ENCODE measurements at regions not wholly inside any gene's neighbourhood (a gene's known extent, or its start where the extent isn't known, plus 50 kb on each side); places are given as distances from the start of the nearest gene placed in this dataset.
"Not testable (repeated sequence)": the region's sequence is repeated elsewhere in the genome, so short reads cannot be mapped to it uniquely, and the experiment has no call there.

DNA sequence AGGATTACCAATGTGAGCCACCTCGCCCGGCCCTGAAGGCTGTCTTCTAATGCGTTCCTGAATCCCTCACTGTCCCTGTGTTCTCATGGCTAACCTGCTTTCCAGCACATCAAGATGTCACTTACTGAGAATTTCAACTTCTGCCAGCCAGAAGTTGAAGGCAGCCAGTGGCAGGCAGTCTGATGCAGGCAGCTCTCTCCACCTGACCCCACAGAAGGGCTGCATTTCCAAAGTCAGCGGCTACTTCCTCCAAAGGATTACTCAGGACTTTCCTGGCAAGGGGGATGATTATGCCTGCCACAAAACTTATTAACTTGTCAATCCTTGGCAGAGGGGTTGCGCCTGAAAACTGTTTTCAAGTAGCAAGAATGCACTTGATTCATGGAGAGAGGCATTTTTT is 1219.4 kb downstream of the TYW1 start:
- Histone ChIP-seq H3K4me3 (replicated peaks; ENCODE audit: low read depth, low read length) (no peak overlapping the region), H3K27me3 (replicated peaks; ENCODE audit: control insufficient read depth, insufficient read depth, low read length) (no peaks in the 10 kb centered on the region), H3K36me3 (ENCODE audit: control insufficient read depth, insufficient read depth, low read length) (no peaks in the 10 kb centered on the region)
- TF ChIP-seq, protein P1, sequence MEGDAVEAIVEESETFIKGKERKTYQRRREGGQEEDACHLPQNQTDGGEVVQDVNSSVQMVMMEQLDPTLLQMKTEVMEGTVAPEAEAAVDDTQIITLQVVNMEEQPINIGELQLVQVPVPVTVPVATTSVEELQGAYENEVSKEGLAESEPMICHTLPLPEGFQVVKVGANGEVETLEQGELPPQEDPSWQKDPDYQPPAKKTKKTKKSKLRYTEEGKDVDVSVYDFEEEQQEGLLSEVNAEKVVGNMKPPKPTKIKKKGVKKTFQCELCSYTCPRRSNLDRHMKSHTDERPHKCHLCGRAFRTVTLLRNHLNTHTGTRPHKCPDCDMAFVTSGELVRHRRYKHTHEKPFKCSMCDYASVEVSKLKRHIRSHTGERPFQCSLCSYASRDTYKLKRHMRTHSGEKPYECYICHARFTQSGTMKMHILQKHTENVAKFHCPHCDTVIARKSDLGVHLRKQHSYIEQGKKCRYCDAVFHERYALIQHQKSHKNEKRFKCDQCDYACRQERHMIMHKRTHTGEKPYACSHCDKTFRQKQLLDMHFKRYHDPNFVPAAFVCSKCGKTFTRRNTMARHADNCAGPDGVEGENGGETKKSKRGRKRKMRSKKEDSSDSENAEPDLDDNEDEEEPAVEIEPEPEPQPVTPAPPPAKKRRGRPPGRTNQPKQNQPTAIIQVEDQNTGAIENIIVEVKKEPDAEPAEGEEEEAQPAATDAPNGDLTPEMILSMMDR (IDR thresholded peaks at IDR 0.05; ENCODE audit: insufficient read depth, low read length, poor library complexity, severe bottlenecking): no peak
- DNase-seq (ENCODE audit: extremely low read depth, insufficient read length): no peak

DNA sequence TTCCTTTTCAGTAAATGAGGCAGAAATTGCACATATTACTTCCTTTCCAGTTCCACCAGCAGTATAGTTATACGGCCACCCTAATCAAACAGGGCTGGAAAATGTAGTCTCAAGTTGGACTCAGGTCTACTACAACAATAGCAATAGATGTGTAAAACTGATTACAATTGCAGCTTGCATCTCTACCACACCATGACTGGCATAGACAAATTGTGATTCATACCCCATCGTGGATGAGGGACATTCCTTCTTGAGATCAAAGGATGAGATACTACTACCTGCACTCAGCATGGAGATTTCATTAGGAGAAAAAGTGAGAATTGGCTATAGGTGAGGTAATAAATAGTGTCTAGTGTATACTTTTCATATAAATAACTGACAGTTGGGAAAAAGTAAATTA is 1220.8 kb downstream of the TYW1 start:
- TF ChIP-seq, protein P1 (IDR thresholded peaks at IDR 0.05; ENCODE audit: insufficient read depth, low read length, poor library complexity, severe bottlenecking): no peak
- DNase-seq (ENCODE audit: extremely low read depth, insufficient read length): no peak
- Histone ChIP-seq H3K27me3 (replicated peaks; ENCODE audit: control insufficient read depth, insufficient read depth, low read length) (no peaks in the 10 kb centered on the region), H3K4me3 (replicated peaks; ENCODE audit: low read depth, low read length) (no peak overlapping the region), H3K36me3 (ENCODE audit: control insufficient read depth, insufficient read depth, low read length) (no peaks in the 10 kb centered on the region)

DNA sequence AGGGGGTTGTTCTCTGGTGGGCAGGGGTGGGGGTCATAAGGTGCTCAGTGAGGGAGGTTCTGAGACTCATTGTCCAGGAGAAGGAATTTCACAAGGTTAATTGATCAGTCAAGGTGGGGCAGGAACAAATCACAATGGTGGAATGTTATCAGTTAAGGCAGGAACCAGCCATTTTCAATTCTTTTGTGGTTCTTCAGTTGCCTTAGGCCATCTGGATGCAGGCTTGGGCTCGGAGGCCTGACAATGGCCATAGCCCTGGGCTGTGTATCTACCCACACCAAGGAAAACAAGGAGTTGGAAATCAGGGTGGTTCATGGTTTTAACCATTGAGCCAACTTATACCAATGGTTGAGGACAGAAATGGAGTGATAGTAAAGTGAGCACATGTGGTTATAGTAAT is 1221.8 kb downstream of the TYW1 start:
- TF ChIP-seq, protein P1 (IDR thresholded peaks at IDR 0.05; ENCODE audit: insufficient read depth, low read length, poor library complexity, severe bottlenecking): no peak
- Histone ChIP-seq H3K27me3 (replicated peaks; ENCODE audit: control insufficient read depth, insufficient read depth, low read length) (no peaks in the 10 kb centered on the region), H3K36me3 (ENCODE audit: control insufficient read depth, insufficient read depth, low read length) (no peaks in the 10 kb centered on the region), H3K4me3 (replicated peaks; ENCODE audit: low read depth, low read length) (no peak overlapping the region)
- no peak for DNase-seq (ENCODE audit: extremely low read depth, insufficient read length)

DNA sequence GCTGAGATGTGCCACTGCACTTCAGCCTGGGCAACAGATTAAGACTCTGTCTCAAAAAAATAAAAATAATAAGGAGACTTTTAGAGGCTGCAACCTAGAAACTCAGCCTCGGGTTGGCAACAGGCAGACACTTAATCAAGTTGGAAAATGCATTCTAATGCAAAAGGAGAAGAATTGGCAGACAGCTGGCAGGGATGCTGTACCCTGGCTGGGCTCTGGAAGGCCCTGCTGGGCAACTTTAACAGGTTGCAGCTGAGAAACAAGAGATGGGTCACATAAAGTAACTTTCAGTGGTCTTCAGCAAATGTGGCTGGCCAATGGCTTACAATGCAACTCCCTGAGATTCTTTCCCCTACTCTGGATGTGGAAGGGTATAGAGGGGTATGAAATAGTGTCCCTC is 1225.7 kb downstream of the TYW1 start:
- DNase-seq (ENCODE audit: extremely low read depth, insufficient read length): no peak
- TF ChIP-seq, protein P1 (IDR thresholded peaks at IDR 0.05; ENCODE audit: insufficient read depth, low read length, poor library complexity, severe bottlenecking): no peak

DNA sequence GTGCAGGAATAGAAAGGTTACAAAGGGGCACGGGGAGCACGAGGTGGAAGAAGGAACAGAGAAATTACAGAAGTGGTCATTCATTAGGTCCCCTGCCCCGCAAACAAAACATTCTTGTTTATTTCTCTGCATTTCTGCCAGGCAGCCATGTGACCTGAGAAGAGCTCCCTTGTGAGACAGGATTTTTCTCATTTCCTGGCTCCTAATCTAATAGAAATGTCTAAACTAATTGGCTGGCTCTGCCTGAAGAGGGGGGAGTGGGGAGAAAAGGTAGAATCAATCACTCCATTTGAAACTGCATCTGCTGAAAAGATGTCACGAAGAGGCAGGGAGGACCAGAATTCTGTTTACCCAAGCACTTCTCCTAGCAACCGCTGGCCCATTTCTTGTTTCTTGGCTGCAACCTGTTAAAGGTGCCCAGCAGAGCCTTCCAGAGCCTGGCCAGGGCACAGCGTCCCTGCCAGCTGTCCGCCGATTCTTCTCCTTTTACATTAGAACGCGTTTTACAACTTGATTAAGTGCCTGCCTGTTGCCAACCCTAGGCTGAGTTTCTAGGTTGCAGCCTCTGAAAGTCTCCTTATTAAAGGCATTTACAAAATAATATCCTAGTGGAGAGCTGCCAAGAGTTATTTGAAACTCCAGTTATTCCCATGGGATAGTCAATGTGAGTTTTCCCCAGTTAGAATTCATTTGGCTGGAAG is 1227.6 kb downstream of the TYW1 start:
- no peak for DNase-seq (ENCODE audit: extremely low read depth, insufficient read length)
- no peaks in the 10 kb centered on the region for H3K27me3 ChIP-seq (replicated peaks; ENCODE audit: control insufficient read depth, insufficient read depth, low read length)
- H3K36me3 ChIP-seq (ENCODE audit: control insufficient read depth, insufficient read depth, low read length): no peaks in the 10 kb centered on the region
- no peak overlapping the region for H3K4me3 ChIP-seq (replicated peaks; ENCODE audit: low read depth, low read length)
- TF ChIP-seq, protein P1 (IDR thresholded peaks at IDR 0.05; ENCODE audit: insufficient read depth, low read length, poor library complexity, severe bottlenecking): no peak

More for the DNA sequence above, 1225.7 kb downstream of the TYW1 start:
- no peaks in the 10 kb centered on the region for H3K27me3 ChIP-seq (replicated peaks; ENCODE audit: control insufficient read depth, insufficient read depth, low read length)
- H3K4me3 ChIP-seq (replicated peaks; ENCODE audit: low read depth, low read length): no peak overlapping the region
- H3K36me3 ChIP-seq (ENCODE audit: control insufficient read depth, insufficient read depth, low read length): no peaks in the 10 kb centered on the region

DNA sequence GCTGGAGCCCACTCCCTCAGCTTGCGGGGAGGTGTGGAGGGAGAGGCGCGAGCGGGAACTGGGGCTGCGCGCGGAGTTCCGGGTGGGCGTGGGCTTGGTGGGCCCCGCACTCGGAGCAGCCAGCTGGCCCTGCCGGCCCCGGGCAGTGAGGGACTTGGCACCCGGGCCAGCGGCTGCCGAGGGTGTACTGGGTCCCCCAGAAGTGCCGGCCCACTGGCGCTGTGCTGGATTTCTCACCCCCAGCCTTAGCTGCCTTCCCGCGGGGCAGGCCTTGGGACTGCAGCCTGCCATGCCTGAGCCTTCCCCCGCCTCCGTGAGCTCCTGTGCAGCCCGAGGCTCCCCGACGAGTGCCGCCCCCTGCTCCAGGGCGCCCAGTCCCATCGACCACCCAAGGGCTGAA is 1234.4 kb downstream of the TYW1 start:
- H3K27me3 ChIP-seq (replicated peaks; ENCODE audit: control insufficient read depth, insufficient read depth, low read length); H3K4me3 ChIP-seq (replicated peaks; ENCODE audit: low read depth, low read length); DNase-seq (ENCODE audit: extremely low read depth, insufficient read length); H3K36me3 ChIP-seq (ENCODE audit: control insufficient read depth, insufficient read depth, low read length): not testable (repeated sequence)

All from GM06990 (cell line).